ENCODE measurements at regions not wholly inside any gene's neighbourhood (a gene's known extent, or its start where the extent isn't known, plus 50 kb on each side); places are given as distances from the start of the nearest gene placed in this dataset.

- Mint-ChIP-seq H3K4me3 (no peak overlapping the region), H3K9me3 (peaks cover 0 to 5% of the 10 kb centered on the region in 2 donors), H3K36me3 (ENCODE audit: insufficient read depth) (no peaks in the 10 kb centered on the region), H3K4me1 (ENCODE audit: low read depth in 2 of 2) (no peaks in the 10 kb centered on the region), H3K27me3 (no peaks in the 10 kb centered on the region), H3K27ac (no peak overlapping the region)
- ATAC-seq (replicated peaks), result no peak
- DNase-seq, result no peak
Measured at GRCh38 chr13:107736731-107737130, 478.6 kb downstream of the LIG4 start.

- Mint-ChIP-seq H3K36me3 (ENCODE audit: insufficient read depth) (no peaks in the 10 kb centered on the region), H3K27me3 (no peaks in the 10 kb centered on the region), H3K27ac (no peak overlapping the region), H3K4me1 (ENCODE audit: low read depth in 2 of 2) (no peaks in the 10 kb centered on the region), H3K4me3 (no peak overlapping the region), H3K9me3 (peaks cover 0 to 5% of the 10 kb centered on the region in 2 donors)
- no peak for ATAC-seq (replicated peaks)
- no peak for DNase-seq
Measured at GRCh38 chr13:107736170-107736569, 479.2 kb downstream of the LIG4 start.

- Mint-ChIP-seq H3K9me3 (peaks cover 0 to 2% of the 10 kb centered on the region in 2 donors), H3K4me3 (no peak overlapping the region), H3K27me3 (no peaks in the 10 kb centered on the region), H3K36me3 (ENCODE audit: insufficient read depth) (no peaks in the 10 kb centered on the region), H3K4me1 (ENCODE audit: low read depth in 2 of 2) (no peaks in the 10 kb centered on the region), H3K27ac (no peak overlapping the region)
- ATAC-seq (replicated peaks), result no peak
- no peak for DNase-seq
Measured at GRCh38 chr13:107734891-107735625, 480.3 kb downstream of the LIG4 start.

- DNase-seq, result no peak
- H3K4me1 Mint-ChIP-seq (ENCODE audit: low read depth in 2 of 2), result no peaks in the 10 kb centered on the region
- no peak overlapping the region for H3K27ac Mint-ChIP-seq
- no peak overlapping the region for H3K4me3 Mint-ChIP-seq
- H3K9me3 Mint-ChIP-seq, result peaks cover 0 to 1% of the 10 kb centered on the region in 2 donors
- ATAC-seq (replicated peaks), result no peak
- no peaks in the 10 kb centered on the region for H3K27me3 Mint-ChIP-seq
- no peaks in the 10 kb centered on the region for H3K36me3 Mint-ChIP-seq (ENCODE audit: insufficient read depth)
Measured at GRCh38 chr13:107733276-107733675, 482.1 kb downstream of the LIG4 start.

GRCh38 chr13:107730813-107731212 is 484.5 kb downstream of the LIG4 start:
- no peaks in the 10 kb centered on the region for H3K9me3 Mint-ChIP-seq
- DNase-seq, result no peak
- H3K27me3 Mint-ChIP-seq, result no peaks in the 10 kb centered on the region
- no peaks in the 10 kb centered on the region for H3K36me3 Mint-ChIP-seq (ENCODE audit: insufficient read depth)
- no peak overlapping the region for H3K4me3 Mint-ChIP-seq
- H3K4me1 Mint-ChIP-seq (ENCODE audit: low read depth in 2 of 2), result no peaks in the 10 kb centered on the region
- no peak for ATAC-seq (replicated peaks)
- no peak overlapping the region for H3K27ac Mint-ChIP-seq

GRCh38 chr13:107721125-107721869 is 494.0 kb downstream of the LIG4 start:
- Mint-ChIP-seq H3K36me3 (ENCODE audit: insufficient read depth) (no peaks in the 10 kb centered on the region), H3K27me3 (no peaks in the 10 kb centered on the region), H3K4me1 (ENCODE audit: low read depth in 2 of 2) (no peaks in the 10 kb centered on the region), H3K4me3 (no peak overlapping the region), H3K27ac (no peak overlapping the region), H3K9me3 (peaks cover 14 to 17% of the 10 kb centered on the region in 2 donors)
- DNase-seq (no peak), ATAC-seq (replicated peaks) (no peak)

GRCh38 chr13:107716741-107717140 is 498.6 kb downstream of the LIG4 start:
- Mint-ChIP-seq H3K36me3 (ENCODE audit: insufficient read depth) (no peaks in the 10 kb centered on the region), H3K4me1 (ENCODE audit: low read depth in 2 of 2) (no peaks in the 10 kb centered on the region), H3K27ac (no peak overlapping the region), H3K4me3 (no peak overlapping the region), H3K27me3 (no peaks in the 10 kb centered on the region), H3K9me3 (peaks cover 16 to 17% of the 10 kb centered on the region in 2 donors)
- ATAC-seq (replicated peaks) (no peak), DNase-seq (no peak)

- Mint-ChIP-seq H3K27ac (no peak overlapping the region), H3K4me3 (no peak overlapping the region), H3K4me1 (ENCODE audit: low read depth in 2 of 2) (no peaks in the 10 kb centered on the region), H3K9me3 (peaks cover 16 to 17% of the 10 kb centered on the region in 2 donors), H3K36me3 (ENCODE audit: insufficient read depth) (no peaks in the 10 kb centered on the region), H3K27me3 (no peaks in the 10 kb centered on the region)
- DNase-seq, result no peak
- no peak for ATAC-seq (replicated peaks)
Measured at GRCh38 chr13:107716241-107716640, 499.1 kb downstream of the LIG4 start.

GRCh38 chr13:107715496-107715895 is 499.8 kb downstream of the LIG4 start:
- Mint-ChIP-seq H3K36me3 (ENCODE audit: insufficient read depth) (no peaks in the 10 kb centered on the region), H3K9me3 (peaks cover 16 to 17% of the 10 kb centered on the region in 2 donors), H3K4me3 (no peak overlapping the region), H3K27me3 (no peaks in the 10 kb centered on the region), H3K4me1 (ENCODE audit: low read depth in 2 of 2) (no peaks in the 10 kb centered on the region), H3K27ac (no peak overlapping the region)
- DNase-seq, result no peak
- ATAC-seq (replicated peaks), result no peak

GRCh38 chr13:107713314-107713713 is 502.0 kb downstream of the LIG4 start:
- ATAC-seq (replicated peaks) (no peak), DNase-seq (no peak)
- Mint-ChIP-seq H3K27ac (no peak overlapping the region), H3K36me3 (ENCODE audit: insufficient read depth) (no peaks in the 10 kb centered on the region), H3K9me3 (peaks cover 6 to 9% of the 10 kb centered on the region in 2 donors), H3K27me3 (no peaks in the 10 kb centered on the region), H3K4me1 (ENCODE audit: low read depth in 2 of 2) (no peaks in the 10 kb centered on the region), H3K4me3 (no peak overlapping the region)

GRCh38 chr13:107712145-107712860 is 503.0 kb downstream of the LIG4 start:
- Mint-ChIP-seq H3K4me3 (no peak overlapping the region), H3K27me3 (no peaks in the 10 kb centered on the region), H3K4me1 (ENCODE audit: low read depth in 2 of 2) (no peaks in the 10 kb centered on the region), H3K27ac (no peak overlapping the region), H3K9me3 (peaks cover 0 to 7% of the 10 kb centered on the region in 2 donors), H3K36me3 (ENCODE audit: insufficient read depth) (no peaks in the 10 kb centered on the region)
- DNase-seq, result no peak
- ATAC-seq (replicated peaks), result no peak

- Mint-ChIP-seq H3K4me1 (ENCODE audit: low read depth in 2 of 2) (no peaks in the 10 kb centered on the region), H3K9me3 (peaks cover 0 to 7% of the 10 kb centered on the region in 2 donors), H3K27me3 (no peaks in the 10 kb centered on the region), H3K36me3 (ENCODE audit: insufficient read depth) (no peaks in the 10 kb centered on the region), H3K4me3 (no peak overlapping the region), H3K27ac (no peak overlapping the region)
- no peak for DNase-seq
- ATAC-seq (replicated peaks), result no peak
Measured at GRCh38 chr13:107690181-107690580, 525.2 kb downstream of the LIG4 start.

GRCh38 chr13:107685876-107686275 is 529.5 kb downstream of the LIG4 start:
- peaks cover 7% of the 10 kb centered on the region in 2 donors for H3K9me3 Mint-ChIP-seq
- no peaks in the 10 kb centered on the region for H3K36me3 Mint-ChIP-seq (ENCODE audit: insufficient read depth)
- ATAC-seq (replicated peaks) (no peak), DNase-seq (no peak)
- H3K4me1 Mint-ChIP-seq (ENCODE audit: low read depth in 2 of 2), result no peaks in the 10 kb centered on the region
- no peak overlapping the region for H3K27ac Mint-ChIP-seq
- no peak overlapping the region for H3K4me3 Mint-ChIP-seq
- no peaks in the 10 kb centered on the region for H3K27me3 Mint-ChIP-seq

Data from effector memory CD8-positive, alpha-beta T cell (primary cell).